IMR-90 (cell line): ENCODE measurements at regions not wholly inside any gene's neighbourhood (a gene's known extent, or its start where the extent isn't known, plus 50 kb on each side); places are given as distances from the start of the nearest gene placed in this dataset.

Experiments
- ATAC-seq: fragments of 200-7000 bp; cut with Tn5 transposase; 2 replicates; pipeline ENCODE4 v1.9.1; 2020; ENCODE audit warnings: low read depth, mild to moderate bottlenecking, moderate library complexity
- BruUV-seq: library from RNA; stranded (reverse); fragments of 400-500 nt; replicated peaks from 2 replicates; lab custom pipeline; 2021; lab: Mats Ljungman, UMichigan
- CTCF ChIA-PET: fragments of 300-600 bp; formaldehyde crosslinking; extraction: SDS; loops from one replicate; lab custom pipeline; 2021; ENCODE audit warnings: antibody characterized with exemption; lab: Yijun Ruan, JAX
- POLR2A ChIA-PET: fragments of 300-600 bp; sonication (Branson Sonifier 250); formaldehyde crosslinking; loops from one replicate; lab custom pipeline; 2022; ENCODE audit warnings: antibody characterized with exemption; ENCODE audit not compliant: unreplicated experiment; lab: Charles Lee
- DNase-seq: peaks from one replicate; pipeline ENCODE4 v3.0.0; 2013
- H2AFZ ChIP-seq: replicated peaks from 2 replicates; pipeline ENCODE3; 2013; ENCODE audit warnings: low read length, mild to moderate bottlenecking; ENCODE audit not compliant: poor library complexity
- H2AK5ac ChIP-seq: 2 replicates; pipeline ENCODE4 v1.6.1; 2013; ENCODE audit warnings: low read depth, low read length, inconsistent platforms
- H2AK9ac ChIP-seq: replicated peaks from 2 replicates; pipeline ENCODE3; 2013; ENCODE audit warnings: mild to moderate bottlenecking, low read depth, low read length, moderate library complexity; ENCODE audit not compliant: poor library complexity
- H2BK120ac ChIP-seq: 2 replicates; pipeline ENCODE4 v1.6.1; 2013; ENCODE audit warnings: low read depth, low read length, inconsistent platforms
- H2BK15ac ChIP-seq: 3 replicates; pipeline ENCODE4 v1.6.1; 2013; ENCODE audit warnings: low read depth, low read length, inconsistent platforms
- H2BK20ac ChIP-seq: 2 replicates; pipeline ENCODE4 v1.6.1; 2013; ENCODE audit warnings: low read depth, mild to moderate bottlenecking, inconsistent platforms, low read length, moderate library complexity
- H2BK5ac ChIP-seq: 2 replicates; pipeline ENCODE4 v1.6.1; 2013; ENCODE audit warnings: mild to moderate bottlenecking, low read depth, low read length, inconsistent platforms; ENCODE audit not compliant: poor library complexity, severe bottlenecking
- H3K14ac ChIP-seq: replicated peaks from 2 replicates; pipeline ENCODE4 v1.6.1; 2013; ENCODE audit warnings: low read depth, low read length, inconsistent platforms
- H3K18ac ChIP-seq: 2 replicates; pipeline ENCODE4 v1.6.1; 2013; ENCODE audit warnings: low read depth, low read length, control low read depth
- H3K23ac ChIP-seq: 2 replicates; pipeline ENCODE4 v1.6.1; 2013; ENCODE audit warnings: low read depth, low read length, inconsistent platforms
- H3K27ac ChIP-seq: 2 replicates; pipeline ENCODE4 v1.5.1; 2013; ENCODE audit warnings: mild to moderate bottlenecking, control low read depth, low read length; ENCODE audit not compliant: insufficient read depth
- H3K27me3 ChIP-seq: 2 replicates; pipeline ENCODE4 v1.6.1; 2013; ENCODE audit warnings: low read length; ENCODE audit not compliant: control insufficient read depth, insufficient read depth
- H3K36me3 ChIP-seq: 2 replicates; pipeline ENCODE4 v1.6.1; 2013; ENCODE audit warnings: low read length, mixed read lengths; ENCODE audit not compliant: control insufficient read depth, insufficient read depth
- H3K4ac ChIP-seq: 2 replicates; pipeline ENCODE4 v1.6.1; 2013; ENCODE audit warnings: low read depth, low read length, inconsistent platforms
- H3K4me1 ChIP-seq: 2 replicates; pipeline ENCODE4 v1.6.1; 2013; ENCODE audit warnings: low read length, mixed read lengths; ENCODE audit not compliant: control insufficient read depth, insufficient read depth
- H3K4me2 ChIP-seq: 2 replicates; pipeline ENCODE4 v1.6.1; 2013; ENCODE audit warnings: low read depth, mild to moderate bottlenecking, control low read depth, low read length, moderate library complexity
- H3K4me3 ChIP-seq: 2 replicates; pipeline ENCODE4 v1.5.1; 2013; ENCODE audit warnings: low read depth, mild to moderate bottlenecking, control low read depth, low read length, moderate library complexity; ENCODE audit not compliant: insufficient read depth
- H3K56ac ChIP-seq: 2 replicates; pipeline ENCODE4 v1.6.1; 2013; ENCODE audit warnings: low read length, inconsistent platforms; ENCODE audit not compliant: insufficient read depth; ENCODE audit errors: extremely low read depth
- H3K79me1 ChIP-seq, 2 experiments: 2 replicates each; pipeline ENCODE4 v1.6.1; 2013; ENCODE audit warnings: low read length in 2 of 2, inconsistent platforms in 1 of 2, low read depth in 1 of 2
- H3K9ac ChIP-seq: 2 replicates; pipeline ENCODE4 v1.6.1; 2013; ENCODE audit warnings: low read depth, low read length, control low read depth
- H3K9me1 ChIP-seq: 2 replicates; pipeline ENCODE4 v1.6.1; 2013; ENCODE audit warnings: low read length, inconsistent platforms; ENCODE audit not compliant: insufficient read depth
- H3K9me3 ChIP-seq: 2 replicates; pipeline ENCODE4 v1.6.1; 2013; ENCODE audit warnings: low read length; ENCODE audit not compliant: control insufficient read depth, insufficient read depth
- H4K20me1 ChIP-seq: 2 replicates; pipeline ENCODE4 v1.6.1; 2013; ENCODE audit warnings: low read length, inconsistent platforms; ENCODE audit not compliant: insufficient read depth
- H4K5ac ChIP-seq: 2 replicates; pipeline ENCODE4 v1.6.1; 2013; ENCODE audit warnings: mild to moderate bottlenecking, low read depth, low read length, control low read depth
- H4K8ac ChIP-seq, 2 experiments: 2 replicates each; pipeline ENCODE4 v1.6.1; 2013; ENCODE audit warnings: low read depth in 2 of 2, low read length in 2 of 2, control low read depth in 1 of 2, inconsistent platforms in 1 of 2
- H4K91ac ChIP-seq: 2 replicates; pipeline ENCODE4 v1.6.1; 2013; ENCODE audit warnings: low read depth, low read length, inconsistent platforms; ENCODE audit not compliant: insufficient read depth
- BHLHE40 ChIP-seq: fragments of 150-350 bp; IDR thresholded peaks from 2 replicates; pipeline ENCODE4 v1.6.1; 2016; ENCODE audit warnings: mild to moderate bottlenecking, low read depth, low read length
- ELK1 ChIP-seq: fragments of 150-350 bp; IDR thresholded peaks from 2 replicates; pipeline ENCODE4 v1.6.1; 2016; ENCODE audit warnings: low read depth, mild to moderate bottlenecking, low read length, moderate library complexity, borderline replicate concordance
- MXI1 ChIP-seq: IDR thresholded peaks from 2 replicates; pipeline ENCODE4 v1.6.1; 2012; ENCODE audit warnings: low read depth, mild to moderate bottlenecking, low read length, moderate library complexity, borderline replicate concordance
- dilution Hi-C: fragments of 300-500 bp; cut with HindIII; formaldehyde crosslinking; loops from one replicate; pipeline ENCODE4 v1.14.3; 2018; ENCODE audit warnings: low sequenced_read_pairs; ENCODE audit not compliant: unreplicated experiment
- in situ Hi-C: fragments of 300-500 bp; cut with MboI; formaldehyde crosslinking; loops from 3 replicates; pipeline ENCODE4 v1.14.3; 2019; ENCODE audit warnings: low sequenced_read_pairs, inconsistent platforms, mixed read lengths
- intact Hi-C: fragments of 100-400 bp; cut with micrococcal nuclease; formaldehyde crosslinking; loops from 2 replicates; pipeline ENCODE4 v1.10.0; 2022
- TF ChIP-seq, protein P1 (sequence below): fragments of 150-350 bp; IDR thresholded peaks from 2 replicates; pipeline ENCODE4 v1.6.1; 2017; ENCODE audit warnings: mild to moderate bottlenecking, antibody characterized with exemption, low read length, low read depth

DNA sequence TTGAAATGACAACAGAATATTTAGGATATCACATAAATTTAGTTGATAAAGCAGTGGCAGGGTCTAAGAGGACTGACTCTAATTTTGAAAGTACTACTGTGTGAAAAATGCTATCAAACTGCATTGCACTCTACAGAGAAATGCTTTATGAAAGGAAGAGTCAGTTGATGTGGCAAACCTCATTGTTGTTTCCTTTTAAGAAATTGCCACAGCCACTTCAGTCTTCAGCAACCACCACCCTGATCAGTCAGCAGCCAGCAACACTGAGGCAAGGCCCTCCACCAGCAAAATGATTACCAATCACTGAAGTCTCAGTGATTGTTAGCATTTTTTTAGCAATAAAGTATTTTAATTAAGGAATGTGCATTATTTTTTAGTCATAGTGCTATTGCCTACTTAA, 488.7 kb upstream of the SLC39A10 start:
- dilution Hi-C loops (no loop called here), intact Hi-C loops (no loop called here), in situ Hi-C loops (no loop called here)
- BruUV-seq = no TSS peak
- Histone ChIP-seq H2AK9ac (no peak overlapping the region), H2AFZ (no peak overlapping the region), H4K20me1 (no peaks in the 10 kb centered on the region), H3K9ac (no peak overlapping the region), H4K5ac (no peak overlapping the region), H2BK120ac (no peak overlapping the region), H3K9me1 (no peaks in the 10 kb centered on the region), H2BK15ac (no peak overlapping the region), H3K4me1 (no peaks in the 10 kb centered on the region), H2AK5ac (no peak overlapping the region), H3K4ac (no peak overlapping the region), H3K4me2 (no peak overlapping the region), H2BK5ac (no peak overlapping the region), H4K8ac (no peak overlapping the region), H3K14ac (no peak overlapping the region), H3K18ac (no peak overlapping the region), H3K36me3 (no peaks in the 10 kb centered on the region), H4K91ac (no peak overlapping the region), H3K56ac (no peak overlapping the region), H3K79me1 (no peaks in the 10 kb centered on the region), H3K23ac (no peak overlapping the region), H2BK20ac (no peak overlapping the region), H3K27ac (no peak overlapping the region), H3K27me3 (no peaks in the 10 kb centered on the region), H3K4me3 (no peak overlapping the region), H3K9me3 (no peaks in the 10 kb centered on the region)
- CTCF ChIA-PET = interaction anchor here (0.6 kb wide), 1 partner anchor 83 kb away, joined by 3 read pairs; no protein-coding TSS in a partner anchor
- POLR2A ChIA-PET = no interaction called here
- TF ChIP-seq BHLHE40 (no peak), MXI1 (no peak), ELK1 (no peak)
- TF ChIP-seq, protein P1, sequence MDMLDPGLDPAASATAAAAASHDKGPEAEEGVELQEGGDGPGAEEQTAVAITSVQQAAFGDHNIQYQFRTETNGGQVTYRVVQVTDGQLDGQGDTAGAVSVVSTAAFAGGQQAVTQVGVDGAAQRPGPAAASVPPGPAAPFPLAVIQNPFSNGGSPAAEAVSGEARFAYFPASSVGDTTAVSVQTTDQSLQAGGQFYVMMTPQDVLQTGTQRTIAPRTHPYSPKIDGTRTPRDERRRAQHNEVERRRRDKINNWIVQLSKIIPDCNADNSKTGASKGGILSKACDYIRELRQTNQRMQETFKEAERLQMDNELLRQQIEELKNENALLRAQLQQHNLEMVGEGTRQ = no peak
- DNase-seq = no peak
- no peak for ATAC-seq
